ENCODE measurements at regions not wholly inside any gene's neighbourhood (a gene's known extent, or its start where the extent isn't known, plus 50 kb on each side); places are given as distances from the start of the nearest gene placed in this dataset.
"Not testable (repeated sequence)": the region's sequence is repeated elsewhere in the genome, so short reads cannot be mapped to it uniquely, and the experiment has no call there.

DNA sequence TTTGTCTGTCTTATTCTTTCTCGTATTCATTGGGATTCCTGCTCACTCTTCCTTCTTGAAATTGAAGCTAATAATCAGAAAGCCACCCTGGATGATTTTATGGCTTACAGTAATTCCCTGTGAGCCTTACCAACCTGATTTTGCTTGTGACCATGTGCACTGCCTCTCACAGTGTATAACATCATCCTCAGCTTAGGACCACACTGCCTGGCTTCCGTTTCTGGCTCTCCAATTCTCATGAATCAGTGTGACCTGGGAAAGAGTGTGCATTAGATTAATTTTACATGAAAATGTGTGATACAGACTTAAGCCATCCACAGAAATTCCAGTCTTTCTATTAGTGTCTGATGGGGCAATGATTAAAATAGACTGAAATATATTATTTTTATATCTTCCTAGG is 126.8 kb upstream of the DMRT1 start:
- DNase-seq (ENCODE audit: low read depth): no peak

DNA sequence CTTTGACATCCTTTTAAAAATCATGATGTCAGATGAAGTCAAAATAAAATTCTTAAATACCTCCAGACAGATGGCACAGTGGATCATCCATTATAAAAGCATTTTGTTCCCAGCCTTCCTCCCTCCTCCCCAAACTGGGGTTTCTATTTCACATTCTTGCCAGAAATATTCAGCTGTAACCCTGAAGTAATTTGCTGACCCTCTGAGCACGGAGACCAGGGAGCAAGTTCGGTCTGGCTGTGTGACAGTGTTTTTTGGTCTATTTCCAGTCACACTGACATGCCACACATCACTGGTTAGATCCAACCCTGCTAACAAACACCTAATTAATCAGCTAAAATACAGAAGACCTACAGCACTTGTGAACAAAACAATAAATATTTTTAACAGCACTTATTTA is 126.2 kb upstream of the DMRT1 start:
- no peak for DNase-seq (ENCODE audit: low read depth)

DNA sequence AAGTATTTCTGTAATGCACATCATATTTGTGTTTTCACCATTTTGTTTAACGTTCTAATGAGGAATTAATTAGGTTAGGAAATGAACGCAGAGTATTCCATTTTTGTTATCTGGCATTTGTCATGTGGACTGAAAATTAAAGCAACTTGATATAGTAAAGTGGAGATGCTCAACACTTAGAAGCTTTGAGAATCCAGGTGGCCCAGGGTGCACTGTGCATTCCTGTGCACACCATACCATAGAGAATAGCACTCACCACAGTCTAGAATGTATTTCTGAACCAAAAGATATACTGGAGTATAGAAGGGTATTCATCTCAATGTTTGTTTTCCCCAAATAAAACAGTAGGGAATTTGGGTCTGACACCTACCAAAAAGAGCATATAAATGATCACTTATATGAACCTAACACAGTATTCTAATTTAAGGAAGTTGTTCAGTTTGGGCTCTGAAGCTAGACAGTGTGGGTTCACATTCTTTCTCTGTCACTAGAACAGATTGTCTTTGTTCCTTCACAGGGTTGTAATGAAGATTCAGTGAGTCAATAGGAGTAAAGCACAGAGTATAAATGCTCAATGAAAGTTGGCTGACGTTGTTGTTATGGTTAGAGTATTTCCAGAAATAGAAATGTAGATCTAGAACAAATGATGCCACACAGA is 125.6 kb upstream of the DMRT1 start:
- DNase-seq (ENCODE audit: low read depth): no peak

DNA sequence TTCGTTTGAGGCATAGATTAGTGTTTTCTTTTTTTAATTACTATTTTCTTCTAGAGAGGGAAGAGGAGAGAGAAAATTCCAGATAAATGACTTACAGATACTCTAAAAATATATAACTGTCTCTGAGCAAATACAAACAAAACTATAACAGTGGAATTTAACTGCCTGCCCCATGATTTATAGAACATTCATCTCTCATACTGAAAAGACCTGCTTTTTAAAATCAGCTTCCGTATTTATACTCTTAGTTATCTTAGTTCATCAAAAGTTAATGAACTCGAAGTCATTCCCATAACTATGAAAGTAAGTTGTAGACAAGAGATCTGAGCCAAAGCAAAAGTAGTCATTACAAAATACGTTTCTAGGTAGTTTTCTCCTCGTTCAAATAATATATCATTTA is 123.8 kb upstream of the DMRT1 start:
- no peak for DNase-seq (ENCODE audit: low read depth)

DNA sequence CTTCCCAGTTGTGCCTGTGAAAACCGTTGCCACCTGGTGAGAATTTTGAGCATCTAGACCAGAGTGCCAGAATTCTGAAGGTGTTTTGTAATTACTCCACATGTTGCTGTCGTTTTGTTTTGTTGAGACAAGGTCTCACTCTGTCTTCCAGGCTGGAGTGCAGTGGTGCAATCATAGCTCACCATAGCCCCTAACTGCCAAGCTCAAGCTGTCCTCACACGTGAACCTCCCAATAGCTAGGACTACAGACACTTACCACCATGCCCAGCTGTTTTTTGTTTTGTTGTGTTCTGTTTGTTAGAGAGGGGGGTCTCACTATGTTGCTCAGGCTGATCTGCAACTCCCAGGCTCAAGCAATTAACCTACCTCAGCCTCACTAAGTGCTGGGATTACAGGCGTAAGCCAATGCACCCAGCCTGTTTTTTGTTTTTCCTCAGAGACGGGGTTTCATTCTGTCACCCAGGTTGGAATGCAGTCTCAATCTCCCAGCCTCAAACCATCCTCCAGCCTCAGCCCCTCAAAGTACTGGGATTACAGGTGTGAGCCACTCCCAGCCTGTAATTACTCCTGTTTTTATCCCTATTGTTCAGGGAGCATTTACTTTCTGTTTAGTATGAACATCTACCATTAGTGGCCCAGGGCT is 121.1 kb upstream of the DMRT1 start:
- no peak for DNase-seq (ENCODE audit: low read depth)

DNA sequence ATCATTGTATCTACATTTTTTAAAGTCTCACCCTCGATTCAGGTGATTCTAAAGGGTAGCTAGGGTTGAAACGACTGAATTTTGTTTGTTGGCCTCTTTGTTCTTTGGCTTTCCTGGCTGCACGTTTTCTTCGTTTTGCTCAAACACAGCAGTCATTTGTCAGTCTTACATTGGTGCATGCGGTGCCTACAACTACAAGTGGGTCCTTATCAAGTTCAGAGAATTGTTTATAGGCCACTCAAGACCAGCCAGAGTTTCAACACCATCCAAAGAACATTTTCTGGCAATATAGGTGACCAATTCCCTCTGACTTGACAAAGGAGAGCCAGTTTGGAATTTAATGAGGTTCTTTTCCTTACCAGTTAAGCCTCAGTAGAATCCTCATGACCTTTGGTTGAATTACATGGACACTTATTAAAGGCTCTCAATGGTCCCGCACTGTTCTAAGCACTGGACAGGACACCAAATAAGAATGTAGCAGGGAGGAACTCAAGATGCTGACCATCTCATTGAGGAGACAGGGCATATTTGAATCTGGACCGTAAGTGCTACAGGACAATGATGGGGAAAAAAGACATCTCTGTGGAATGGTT is 119.0 kb upstream of the DMRT1 start:
- DNase-seq (ENCODE audit: low read depth): no peak

DNA sequence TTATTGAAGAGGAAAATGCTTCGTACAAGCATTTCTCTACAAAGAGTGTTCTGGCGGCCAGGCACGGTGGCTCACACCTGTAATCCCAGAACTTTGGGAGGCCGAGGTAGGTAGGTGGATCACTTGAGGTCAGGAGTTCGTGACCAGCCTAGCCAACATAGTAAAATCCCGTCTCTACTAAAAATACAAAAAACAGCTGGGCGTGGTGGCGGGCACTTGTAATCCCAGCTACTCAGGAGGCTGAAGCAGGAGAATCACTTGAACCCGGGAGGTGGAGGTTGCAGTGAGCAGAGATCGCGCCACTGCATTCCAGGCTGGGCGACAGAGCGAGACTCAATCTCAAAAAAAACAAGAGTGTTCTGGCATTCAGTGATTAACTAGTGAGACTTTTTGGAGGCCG is 117.0 kb upstream of the DMRT1 start:
- DNase-seq (ENCODE audit: low read depth): not testable (repeated sequence)

DNA sequence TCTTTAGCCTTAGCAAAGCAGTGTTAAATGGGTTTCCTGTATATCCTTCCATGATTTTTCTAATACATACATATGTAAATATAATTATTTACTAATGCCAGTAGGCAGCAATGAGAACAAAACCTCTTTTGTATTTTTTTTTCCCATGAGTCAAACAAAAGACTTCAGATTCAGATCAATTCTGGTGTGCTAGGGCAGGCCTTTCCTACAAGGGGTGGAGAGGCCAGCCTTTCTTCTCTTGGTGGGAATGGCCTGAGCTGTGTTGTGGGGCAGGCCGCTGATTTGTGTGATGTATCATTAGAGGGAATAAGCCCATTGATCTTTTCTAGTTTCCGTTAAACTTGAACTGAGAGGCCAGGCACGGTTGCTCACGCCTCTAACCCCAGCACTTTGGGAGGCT is 115.5 kb upstream of the DMRT1 start:
- no peak for DNase-seq (ENCODE audit: low read depth)

DNA sequence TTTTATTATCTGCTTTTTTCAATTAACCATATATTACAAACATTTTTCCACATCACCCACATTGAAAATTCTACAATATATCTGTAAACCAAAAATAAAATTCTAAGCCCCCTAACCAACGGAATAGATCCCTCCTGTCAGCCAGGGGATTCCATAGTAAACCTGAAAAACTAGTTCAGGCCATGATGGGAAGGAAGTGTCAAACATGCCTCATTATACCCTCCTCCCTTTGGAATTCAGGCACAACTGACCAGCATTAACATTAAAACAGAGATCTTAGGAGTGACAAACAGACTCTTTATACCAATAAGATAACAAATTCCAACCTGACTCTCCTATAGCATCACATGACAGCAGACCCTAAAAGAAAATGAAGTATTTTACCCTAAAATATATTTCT is 113.7 kb upstream of the DMRT1 start:
- no peak for DNase-seq (ENCODE audit: low read depth)

DNA sequence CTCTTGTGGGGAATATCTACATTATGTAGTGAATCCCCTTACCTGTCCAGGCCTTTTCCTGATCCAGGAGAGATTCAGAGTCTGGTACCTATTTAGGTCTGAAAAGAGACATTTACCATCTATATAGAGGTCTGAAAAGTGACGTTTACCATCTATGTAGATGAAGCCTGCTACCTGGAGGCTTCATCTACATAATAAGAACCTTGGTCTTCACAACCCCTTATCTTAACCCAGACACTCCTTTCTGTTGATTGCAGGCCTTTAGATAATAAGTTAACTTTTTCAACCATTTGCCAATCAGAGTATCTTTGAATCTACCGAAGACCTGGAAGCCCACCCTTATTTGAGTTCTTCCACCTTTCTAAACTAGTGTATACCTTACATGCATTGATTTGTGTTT is 113.0 kb upstream of the DMRT1 start:
- DNase-seq (ENCODE audit: low read depth): no peak

DNA sequence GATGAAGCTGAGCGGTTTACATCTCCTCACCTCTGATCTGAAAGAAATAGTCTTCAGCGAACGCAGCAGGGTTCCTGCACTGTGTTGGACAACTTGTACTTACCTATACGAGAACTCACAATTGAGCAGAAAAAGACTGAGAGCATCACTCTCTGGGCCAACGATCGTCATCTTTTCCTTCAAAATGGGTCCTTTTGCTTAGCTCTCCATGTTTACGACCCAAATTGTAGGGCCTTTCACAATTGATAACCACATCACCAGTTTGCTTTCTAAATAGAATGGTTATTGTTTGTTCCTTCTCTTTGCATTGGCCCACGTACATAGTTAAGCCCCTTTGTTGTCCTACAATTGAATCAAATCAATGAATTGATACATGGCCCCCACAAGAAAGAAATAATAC is 110.0 kb upstream of the DMRT1 start:
- no peak for DNase-seq (ENCODE audit: low read depth)

DNA sequence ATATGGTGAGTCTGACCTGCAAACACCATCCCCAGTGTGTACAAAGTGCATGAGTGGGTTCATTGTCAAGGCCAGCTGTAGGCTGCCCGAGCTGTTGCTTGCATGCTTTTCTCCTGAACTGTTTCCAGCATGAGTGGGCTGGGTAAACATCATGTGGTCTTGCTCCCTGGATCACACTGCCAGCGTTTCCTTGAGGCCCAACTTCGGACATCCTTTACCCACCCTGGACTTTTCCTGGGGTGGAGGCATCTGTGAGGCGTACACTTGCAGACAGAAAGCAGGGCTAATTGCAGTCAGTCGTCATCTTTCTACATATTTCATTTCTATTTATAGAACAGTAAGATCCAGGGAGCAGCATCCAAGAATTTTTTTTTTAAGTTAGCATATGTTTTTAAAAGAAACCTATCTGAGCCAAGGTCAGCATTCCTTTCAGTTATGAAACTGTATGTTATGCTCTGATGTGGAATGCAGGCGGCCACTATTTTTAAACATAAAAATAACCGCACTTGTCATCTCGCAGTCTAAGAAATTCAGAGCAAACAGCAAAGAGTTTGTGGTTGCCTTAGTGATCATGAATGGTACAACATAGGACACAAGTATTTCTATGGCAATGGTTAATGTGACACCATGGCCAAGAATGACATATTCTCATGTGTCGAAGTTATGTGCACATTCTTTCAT is 106.5 kb upstream of the DMRT1 start:
- no peak for DNase-seq (ENCODE audit: low read depth)

DNA sequence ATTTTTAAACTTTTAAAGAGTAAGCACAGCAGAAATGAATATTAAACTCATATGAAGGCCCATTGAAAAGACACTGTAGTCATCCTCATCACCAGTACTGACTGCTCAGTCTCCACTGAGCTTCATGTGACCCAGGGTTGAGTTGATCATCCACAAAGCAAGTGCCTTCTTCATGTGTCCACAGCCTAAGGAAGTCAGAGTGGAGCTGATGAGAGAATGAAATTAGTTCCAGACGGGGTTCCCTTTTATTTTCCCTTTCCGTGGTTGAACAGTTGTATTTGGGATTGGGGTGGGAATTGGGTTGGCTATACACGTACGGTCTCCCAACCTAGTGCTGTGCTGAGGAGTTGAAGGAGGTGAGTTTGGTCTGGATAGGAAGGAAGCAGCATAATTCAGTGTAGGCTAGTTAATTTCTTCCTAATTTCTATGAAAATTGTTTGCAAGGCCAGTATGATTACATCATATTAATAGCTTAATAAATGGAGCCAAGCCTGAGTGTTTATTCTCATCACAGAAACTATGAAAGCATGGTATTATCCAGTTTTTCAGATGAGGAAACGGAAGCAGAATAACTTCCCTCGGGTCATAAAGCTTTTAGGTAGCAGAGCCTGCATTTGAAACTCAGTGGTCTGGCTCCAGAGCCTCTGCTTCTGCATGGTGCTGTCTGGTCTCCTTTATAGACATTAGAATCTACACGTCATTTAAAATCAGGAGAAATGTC is 103.9 kb upstream of the DMRT1 start:
- no peak for DNase-seq (ENCODE audit: low read depth)

DNA sequence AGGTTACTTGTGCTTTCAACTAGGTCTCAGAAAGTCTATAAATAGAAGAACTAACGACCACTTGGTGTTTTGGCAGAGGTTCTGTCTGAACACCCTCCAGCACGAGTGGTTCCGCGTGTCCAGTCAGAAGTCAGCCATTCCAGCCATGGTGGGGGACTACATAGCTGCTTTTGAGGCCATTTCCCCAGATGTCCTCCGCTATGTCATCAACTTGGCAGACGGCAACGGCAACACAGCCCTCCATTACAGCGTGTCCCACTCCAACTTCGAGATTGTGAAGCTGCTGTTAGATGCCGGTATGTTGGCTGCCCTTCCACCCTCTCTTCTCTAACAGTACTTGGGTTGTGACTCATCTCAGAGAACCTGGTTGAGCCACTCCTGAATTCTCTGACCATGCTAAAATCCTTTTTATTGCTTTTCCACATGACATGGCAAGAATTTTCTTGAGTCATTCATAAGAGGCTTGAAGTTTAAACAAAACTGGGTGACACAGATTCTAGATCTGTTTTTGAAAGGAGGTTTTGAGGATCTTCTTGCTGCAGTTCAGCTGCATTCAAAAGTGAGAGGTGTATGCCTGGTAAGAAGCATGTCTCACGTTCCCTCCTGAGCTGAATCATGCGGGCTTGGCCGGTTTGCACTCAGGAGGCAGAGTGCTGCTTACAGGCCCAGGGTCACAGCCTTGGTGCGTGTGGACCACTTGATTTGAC is 103.1 kb upstream of the DMRT1 start:
- DNase-seq (ENCODE audit: low read depth): no peak

DNA sequence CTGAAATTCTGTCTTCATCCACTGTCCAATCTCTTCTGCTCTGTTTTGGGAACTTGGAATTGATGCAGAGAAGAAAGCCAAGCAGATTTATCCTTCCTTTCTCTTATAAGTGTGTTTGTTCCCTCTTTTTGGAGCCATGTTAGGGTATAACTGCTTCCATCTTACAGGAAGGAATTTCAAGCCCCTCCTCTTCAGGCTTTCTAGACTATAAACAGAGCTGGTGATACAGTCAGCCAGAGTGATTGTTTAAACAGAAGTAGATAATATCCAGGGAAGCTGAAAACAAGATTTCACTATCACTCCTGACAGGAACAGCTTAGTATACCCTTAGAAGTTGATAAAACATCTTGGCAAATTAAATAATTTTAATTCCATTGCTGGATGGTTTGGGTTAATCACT is 102.1 kb upstream of the DMRT1 start:
- no peak for DNase-seq (ENCODE audit: low read depth)

DNA sequence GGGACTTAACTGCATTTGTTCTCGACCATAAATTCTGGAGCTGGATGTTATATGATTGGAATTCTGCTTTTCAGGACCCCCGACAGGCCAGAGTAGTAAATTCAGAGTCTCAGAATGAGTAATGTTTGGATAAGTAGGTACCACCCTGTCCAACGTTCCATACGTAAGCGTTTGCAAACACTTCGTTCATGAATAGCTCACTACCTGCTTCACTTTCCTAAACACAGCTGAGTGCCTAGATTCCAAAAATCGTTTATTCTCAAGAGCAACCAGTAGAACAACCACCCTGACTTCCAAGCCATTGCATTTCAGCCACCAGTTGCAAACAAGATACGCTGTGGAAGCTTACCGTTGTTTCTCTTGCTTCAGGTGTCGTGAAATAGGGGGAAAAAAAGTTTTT is 101.3 kb upstream of the DMRT1 start:
- no peak for DNase-seq (ENCODE audit: low read depth)

DNA sequence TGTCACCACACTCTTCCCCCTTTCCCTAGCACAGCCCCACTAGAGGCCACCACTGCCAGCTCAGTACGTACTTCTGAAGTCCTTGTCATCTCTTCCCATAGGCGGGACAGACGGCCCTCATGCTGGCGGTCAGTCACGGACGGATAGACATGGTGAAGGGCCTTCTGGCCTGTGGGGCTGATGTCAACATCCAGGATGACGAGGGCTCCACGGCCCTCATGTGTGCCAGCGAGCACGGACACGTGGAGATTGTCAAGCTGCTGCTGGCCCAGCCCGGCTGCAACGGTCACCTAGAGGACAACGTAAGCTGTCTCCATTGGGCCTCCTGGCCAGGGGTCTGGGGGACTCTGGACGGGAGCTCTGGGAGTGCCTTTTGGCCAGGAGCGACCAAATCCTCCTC is 99.4 kb upstream of the DMRT1 start:
- no peak for DNase-seq (ENCODE audit: low read depth)

DNA sequence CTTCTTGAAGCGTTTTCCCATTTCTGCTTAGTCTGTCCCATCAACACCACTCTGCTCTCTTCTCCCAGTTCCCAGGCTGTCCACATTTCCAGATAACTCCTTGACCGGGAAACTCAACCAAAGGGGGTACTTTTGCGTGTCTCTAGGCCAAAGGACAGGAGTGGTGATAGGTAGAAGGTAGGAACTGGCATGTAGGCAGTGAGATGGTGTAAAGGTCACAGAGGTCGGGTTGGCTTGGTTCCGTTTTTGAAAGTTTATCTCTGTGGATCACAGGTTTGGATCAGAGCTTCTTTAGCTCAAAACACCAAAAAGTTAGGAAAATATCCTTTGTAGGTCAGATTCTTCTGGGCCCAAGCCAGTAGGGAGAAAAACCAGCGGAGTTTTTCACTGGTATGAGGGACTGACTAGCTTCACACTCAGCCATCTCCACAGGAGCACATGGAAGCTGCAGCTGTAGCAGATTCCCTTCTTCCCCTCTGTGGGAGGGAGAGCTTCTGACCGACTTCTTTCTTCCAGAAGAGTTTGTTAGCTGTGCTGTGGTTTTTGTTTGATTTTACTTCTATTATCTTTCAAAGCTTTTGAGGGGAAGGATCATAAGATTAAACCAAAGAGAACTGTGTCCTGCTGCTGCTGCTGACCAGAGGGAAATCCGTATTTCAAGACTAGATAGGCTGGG is 98.4 kb upstream of the DMRT1 start:
- DNase-seq (ENCODE audit: low read depth): no peak

DNA sequence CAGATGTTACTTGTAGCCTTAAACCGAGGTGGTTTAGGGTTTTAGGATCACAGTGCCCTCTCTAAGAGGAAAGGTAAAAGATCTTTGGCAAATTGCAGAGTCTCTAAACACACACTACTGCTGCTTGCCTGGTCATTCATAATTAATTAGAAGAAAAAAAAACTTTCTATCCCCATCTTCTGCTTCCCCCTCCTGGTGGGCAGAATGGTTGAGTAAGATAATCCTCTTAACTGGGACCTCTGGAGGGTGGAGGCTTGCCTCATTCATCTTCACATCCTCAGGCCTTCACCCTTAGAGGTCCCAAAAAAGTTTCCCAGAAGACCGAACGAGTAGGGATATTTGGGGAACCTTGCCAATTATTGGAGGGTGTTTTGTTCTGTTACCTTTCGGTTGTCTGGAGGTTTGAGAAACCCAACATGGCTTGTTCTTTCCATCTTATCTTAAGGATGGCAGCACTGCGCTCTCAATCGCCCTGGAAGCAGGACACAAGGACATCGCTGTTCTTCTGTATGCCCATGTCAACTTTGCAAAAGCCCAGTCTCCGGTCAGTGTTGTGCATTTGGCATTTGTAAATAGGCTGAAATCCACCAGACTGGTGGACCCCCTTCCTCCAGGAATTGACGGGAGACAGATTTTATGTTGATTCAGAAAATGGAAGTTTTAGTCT is 97.3 kb upstream of the DMRT1 start:
- DNase-seq (ENCODE audit: low read depth): no peak

DNA sequence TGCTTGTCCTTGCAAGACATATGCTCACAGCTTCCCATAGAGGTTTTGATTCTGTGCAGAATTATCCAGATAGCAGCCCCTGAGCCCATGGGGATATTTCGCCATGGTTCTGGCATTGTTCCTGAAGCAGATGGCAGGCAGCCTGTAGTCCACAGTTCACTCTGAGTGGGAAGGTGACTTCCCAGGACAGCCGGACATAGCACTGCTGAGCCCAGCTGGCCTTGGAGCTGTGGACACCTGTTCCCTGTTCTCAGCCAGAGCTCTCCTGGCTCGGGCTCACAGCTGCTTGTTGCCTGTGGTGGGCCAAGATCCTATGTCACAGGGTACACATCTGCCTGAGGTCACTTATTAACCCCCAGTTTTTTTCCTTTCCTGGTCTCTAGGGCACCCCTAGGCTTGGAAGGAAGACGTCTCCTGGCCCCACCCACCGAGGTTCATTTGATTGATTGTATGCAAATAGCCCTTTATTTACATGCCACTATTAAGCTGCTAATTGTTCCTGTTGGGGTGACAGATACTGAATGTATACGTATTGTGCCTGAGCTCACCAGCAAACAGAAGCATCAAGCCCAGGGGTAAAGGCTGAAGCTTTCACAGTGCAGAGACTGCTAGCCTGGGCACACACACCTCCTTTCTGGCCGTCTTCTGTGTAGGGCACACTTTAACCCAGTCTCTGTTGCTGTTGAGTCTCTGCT is 96.6 kb upstream of the DMRT1 start:
- no peak for DNase-seq (ENCODE audit: low read depth)
